GM21529 (cell line): ENCODE measurements at regions not wholly inside any gene's neighbourhood (a gene's known extent, or its start where the extent isn't known, plus 50 kb on each side); places are given as distances from the start of the nearest gene placed in this dataset.
"Not testable (repeated sequence)": the region's sequence is repeated elsewhere in the genome, so short reads cannot be mapped to it uniquely, and the experiment has no call there.

Experiments
- ATAC-seq: cut with Tn5 transposase; IDR thresholded peaks from one replicate; pipeline ENCODE4 v1.9.1; 2021; ENCODE audit not compliant: unreplicated experiment

GRCh38 chr3:154684440-154684839 lies 254.4 kb upstream of the GPR149 start:
- ATAC-seq = no peak

GRCh38 chr3:154684021-154684420 lies 254.0 kb upstream of the GPR149 start:
- ATAC-seq = no peak

- no peak for ATAC-seq
These were observed 248.2 kb upstream of the GPR149 start for GRCh38 chr3:154678041-154678654.

GRCh38 chr3:154668835-154669234 lies 238.8 kb upstream of the GPR149 start:
- no peak for ATAC-seq

GRCh38 chr3:154668187-154668586 lies 238.2 kb upstream of the GPR149 start:
- ATAC-seq = no peak

- no peak for ATAC-seq
These were observed 236.6 kb upstream of the GPR149 start for GRCh38 chr3:154666542-154666941.

GRCh38 chr3:154664714-154665113 lies 234.7 kb upstream of the GPR149 start:
- no peak for ATAC-seq

GRCh38 chr3:154662851-154663250 lies 232.9 kb upstream of the GPR149 start:
- ATAC-seq = no peak

GRCh38 chr3:154660811-154661210 lies 230.8 kb upstream of the GPR149 start:
- ATAC-seq = no peak

- no peak for ATAC-seq
These were observed 228.0 kb upstream of the GPR149 start for GRCh38 chr3:154658000-154658399.

- ATAC-seq = no peak
These were observed 227.2 kb upstream of the GPR149 start for GRCh38 chr3:154657218-154657617.

- ATAC-seq = no peak
These were observed 226.5 kb upstream of the GPR149 start for GRCh38 chr3:154656486-154656885.

- no peak for ATAC-seq
These were observed 212.2 kb upstream of the GPR149 start for GRCh38 chr3:154642145-154642544.

- ATAC-seq = no peak
These were observed 195.8 kb upstream of the GPR149 start for GRCh38 chr3:154625756-154626155.

GRCh38 chr3:154619621-154620020 lies 189.6 kb upstream of the GPR149 start:
- not testable (repeated sequence) for ATAC-seq

GRCh38 chr3:154616298-154616697 lies 186.3 kb upstream of the GPR149 start:
- no peak for ATAC-seq

- no peak for ATAC-seq
These were observed 185.5 kb upstream of the GPR149 start for GRCh38 chr3:154615471-154615870.

GRCh38 chr3:154614601-154615000 lies 184.6 kb upstream of the GPR149 start:
- ATAC-seq = no peak

GRCh38 chr3:154614078-154614477 lies 184.1 kb upstream of the GPR149 start:
- ATAC-seq = no peak

GRCh38 chr3:154602241-154602640 lies 172.3 kb upstream of the GPR149 start:
- no peak for ATAC-seq

- ATAC-seq = no peak
These were observed 168.2 kb upstream of the GPR149 start for GRCh38 chr3:154598166-154598565.

GRCh38 chr3:154590675-154591384 lies 160.8 kb upstream of the GPR149 start:
- ATAC-seq = no peak

- ATAC-seq = no peak
These were observed 158.8 kb upstream of the GPR149 start for GRCh38 chr3:154588831-154589230.
